GM06990 (cell line): ENCODE measurements at regions not wholly inside any gene's neighbourhood (a gene's known extent, or its start where the extent isn't known, plus 50 kb on each side); places are given as distances from the start of the nearest gene placed in this dataset.
"Not testable (repeated sequence)": the region's sequence is repeated elsewhere in the genome, so short reads cannot be mapped to it uniquely, and the experiment has no call there.

ENCODE experiments used
- DNase-seq: peaks from one replicate; pipeline ENCODE4 v3.0.0-alpha.2; 2011; ENCODE audit not compliant: insufficient read length; ENCODE audit errors: extremely low read depth
- H3K27me3 ChIP-seq: replicated peaks from 2 replicates; pipeline ENCODE4 v1.6.0; 2011; ENCODE audit warnings: low read length; ENCODE audit not compliant: control insufficient read depth, insufficient read depth
- H3K36me3 ChIP-seq: 2 replicates; pipeline ENCODE4 v1.5.1; 2011; ENCODE audit warnings: low read length; ENCODE audit not compliant: control insufficient read depth, insufficient read depth
- H3K4me3 ChIP-seq: replicated peaks from 2 replicates; pipeline ENCODE4 v1.5.1; 2011; ENCODE audit warnings: low read depth, mild to moderate bottlenecking, control low read depth, low read length
- TF ChIP-seq, protein P1 (sequence below): IDR thresholded peaks from 2 replicates; pipeline ENCODE4 v1.5.1; 2011; ENCODE audit warnings: low read length, control low read depth, mild to moderate bottlenecking, inconsistent platforms; ENCODE audit not compliant: insufficient read depth, poor library complexity, severe bottlenecking

DNA sequence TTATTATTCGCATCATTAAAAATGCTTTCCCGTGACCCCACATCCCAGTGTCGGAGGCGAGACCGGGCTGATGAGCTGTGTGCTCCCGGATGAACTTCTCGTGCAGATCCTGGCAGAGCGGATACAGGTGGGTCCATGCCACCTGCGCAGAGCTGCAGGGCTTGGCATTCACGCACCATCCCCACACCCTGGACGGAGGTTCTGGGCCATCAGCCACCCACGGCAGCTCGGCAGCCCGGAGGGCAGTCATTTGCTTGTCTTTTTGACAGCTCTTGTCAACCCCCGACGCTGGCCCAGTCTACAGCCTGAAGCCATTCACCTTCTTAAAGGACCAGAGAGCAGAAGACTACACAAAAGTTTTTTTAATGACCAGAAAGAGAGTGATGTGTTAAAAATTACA, 166.7 kb upstream of the NBPF12 start:
- not testable (repeated sequence) for H3K27me3 ChIP-seq, H3K4me3 ChIP-seq, H3K36me3 ChIP-seq, DNase-seq

DNA sequence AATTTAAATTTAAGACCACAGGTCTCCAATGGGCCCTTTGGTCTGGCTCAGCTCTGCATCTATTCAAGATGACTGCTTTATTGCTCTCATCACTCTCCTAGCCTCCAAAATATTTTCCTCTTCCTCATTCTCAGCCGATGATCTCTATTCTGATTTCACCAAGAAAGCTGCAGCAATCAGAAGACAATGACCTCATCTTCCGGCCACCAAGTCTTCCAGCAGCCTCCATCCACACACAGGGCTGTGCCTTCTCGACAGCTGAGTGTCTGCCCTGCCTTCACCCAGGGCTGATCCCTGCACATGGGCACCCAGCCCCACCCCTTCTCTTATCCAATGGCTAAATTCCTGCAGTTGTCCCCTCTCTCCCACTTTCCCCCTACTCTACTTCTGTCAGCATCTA, 167.1 kb upstream of the NBPF12 start:
- not testable (repeated sequence) for H3K36me3 ChIP-seq

DNA sequence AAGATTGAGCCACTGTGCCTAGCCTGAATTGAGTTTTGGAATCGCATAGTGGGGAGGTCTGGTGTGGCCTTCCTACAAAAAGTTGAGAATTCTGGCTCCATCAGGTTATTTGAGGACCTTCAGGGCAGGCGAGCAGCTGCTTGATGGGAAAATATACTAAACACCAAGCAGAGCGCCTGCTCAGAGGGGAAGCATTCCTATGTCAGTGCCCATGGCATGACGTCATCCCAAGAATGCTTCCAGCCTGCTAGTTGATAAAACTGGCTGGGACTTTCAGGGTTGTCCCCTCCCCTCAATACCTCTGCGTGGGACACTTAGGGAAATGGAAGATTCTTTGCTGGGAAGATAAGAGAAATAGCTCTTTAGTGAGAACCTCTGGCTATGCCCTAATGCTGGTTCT, 174.9 kb upstream of the NBPF12 start:
- not testable (repeated sequence) for H3K4me3 ChIP-seq, H3K36me3 ChIP-seq, H3K27me3 ChIP-seq, DNase-seq

More for the DNA sequence above, 167.1 kb upstream of the NBPF12 start:
- DNase-seq, H3K27me3 ChIP-seq, H3K4me3 ChIP-seq: not testable (repeated sequence)

DNA sequence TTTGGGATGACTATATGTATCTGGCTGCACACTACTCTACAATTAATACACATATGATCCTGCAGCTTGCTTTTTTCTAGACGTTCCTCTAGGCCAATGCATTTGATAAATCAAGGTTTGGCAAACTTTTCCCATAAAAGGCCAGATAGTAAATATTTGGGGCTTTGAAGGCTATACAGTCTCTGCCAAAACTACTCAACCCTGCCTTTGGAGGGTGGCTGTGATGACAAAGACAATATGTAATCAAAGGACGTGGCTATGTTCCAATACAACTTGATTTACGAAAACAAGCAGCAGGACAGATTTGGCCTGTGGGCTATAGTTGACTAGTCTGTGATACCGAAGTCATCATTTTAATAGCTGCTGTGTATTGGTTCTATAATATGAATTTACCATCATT, 181.3 kb upstream of the NBPF12 start:
- DNase-seq, H3K27me3 ChIP-seq, H3K4me3 ChIP-seq, H3K36me3 ChIP-seq: not testable (repeated sequence)

DNA sequence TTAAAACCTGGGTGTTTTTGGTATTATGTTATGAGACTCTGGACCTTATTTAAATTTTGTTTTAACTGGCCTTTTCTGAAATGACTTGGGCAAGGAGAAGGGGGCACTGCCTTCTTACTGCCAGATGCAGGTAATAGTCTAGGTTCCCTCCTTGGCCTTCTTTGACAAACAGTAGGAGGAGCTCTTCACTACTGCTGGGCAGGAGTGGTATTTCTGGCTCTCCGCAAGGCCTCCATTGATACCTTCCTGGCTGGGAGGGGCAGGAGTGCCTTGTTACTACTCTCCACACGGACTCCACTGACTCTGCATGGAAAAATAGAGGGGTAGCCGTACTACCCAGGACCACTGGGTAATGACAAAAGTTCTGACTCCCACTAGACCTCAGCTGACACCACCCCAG, 189.4 kb upstream of the NBPF12 start:
- not testable (repeated sequence) for H3K36me3 ChIP-seq, DNase-seq, H3K27me3 ChIP-seq, H3K4me3 ChIP-seq
- TF ChIP-seq, protein P1, sequence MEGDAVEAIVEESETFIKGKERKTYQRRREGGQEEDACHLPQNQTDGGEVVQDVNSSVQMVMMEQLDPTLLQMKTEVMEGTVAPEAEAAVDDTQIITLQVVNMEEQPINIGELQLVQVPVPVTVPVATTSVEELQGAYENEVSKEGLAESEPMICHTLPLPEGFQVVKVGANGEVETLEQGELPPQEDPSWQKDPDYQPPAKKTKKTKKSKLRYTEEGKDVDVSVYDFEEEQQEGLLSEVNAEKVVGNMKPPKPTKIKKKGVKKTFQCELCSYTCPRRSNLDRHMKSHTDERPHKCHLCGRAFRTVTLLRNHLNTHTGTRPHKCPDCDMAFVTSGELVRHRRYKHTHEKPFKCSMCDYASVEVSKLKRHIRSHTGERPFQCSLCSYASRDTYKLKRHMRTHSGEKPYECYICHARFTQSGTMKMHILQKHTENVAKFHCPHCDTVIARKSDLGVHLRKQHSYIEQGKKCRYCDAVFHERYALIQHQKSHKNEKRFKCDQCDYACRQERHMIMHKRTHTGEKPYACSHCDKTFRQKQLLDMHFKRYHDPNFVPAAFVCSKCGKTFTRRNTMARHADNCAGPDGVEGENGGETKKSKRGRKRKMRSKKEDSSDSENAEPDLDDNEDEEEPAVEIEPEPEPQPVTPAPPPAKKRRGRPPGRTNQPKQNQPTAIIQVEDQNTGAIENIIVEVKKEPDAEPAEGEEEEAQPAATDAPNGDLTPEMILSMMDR = peak; percentile 6

DNA sequence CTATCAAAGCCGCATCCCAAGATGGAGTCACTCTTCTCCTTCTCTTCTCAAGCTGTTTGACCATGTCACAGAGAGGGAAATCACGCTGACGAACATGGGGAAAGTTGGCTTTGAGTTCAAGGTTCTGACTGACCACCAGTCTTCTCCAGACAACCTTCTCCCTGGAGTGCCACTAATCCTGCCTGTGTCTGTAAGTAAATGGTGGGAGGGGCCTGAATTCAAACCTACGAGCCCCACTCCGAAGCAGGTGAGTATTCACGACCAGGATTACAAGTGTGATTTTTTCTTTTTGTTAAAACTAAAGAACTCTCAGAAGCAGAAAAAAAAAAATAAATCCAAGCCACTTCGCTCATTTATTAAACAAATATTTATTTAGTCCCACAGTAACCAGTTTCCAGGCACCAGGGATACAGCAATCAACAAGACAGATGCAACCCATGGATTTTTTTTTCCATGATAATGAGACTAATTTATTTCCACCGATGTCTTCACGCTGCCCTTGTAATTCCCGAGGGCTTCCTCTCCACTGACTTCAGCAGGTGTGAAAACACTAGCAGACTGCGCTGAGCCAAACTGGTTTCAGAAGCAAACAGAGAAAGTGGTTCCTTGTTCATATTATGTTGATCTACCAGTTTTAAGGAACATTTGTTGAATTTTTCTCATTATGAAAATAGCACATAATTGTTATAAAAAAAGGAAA, 206.0 kb upstream of the NBPF12 start:
- DNase-seq = not testable (repeated sequence)

DNA sequence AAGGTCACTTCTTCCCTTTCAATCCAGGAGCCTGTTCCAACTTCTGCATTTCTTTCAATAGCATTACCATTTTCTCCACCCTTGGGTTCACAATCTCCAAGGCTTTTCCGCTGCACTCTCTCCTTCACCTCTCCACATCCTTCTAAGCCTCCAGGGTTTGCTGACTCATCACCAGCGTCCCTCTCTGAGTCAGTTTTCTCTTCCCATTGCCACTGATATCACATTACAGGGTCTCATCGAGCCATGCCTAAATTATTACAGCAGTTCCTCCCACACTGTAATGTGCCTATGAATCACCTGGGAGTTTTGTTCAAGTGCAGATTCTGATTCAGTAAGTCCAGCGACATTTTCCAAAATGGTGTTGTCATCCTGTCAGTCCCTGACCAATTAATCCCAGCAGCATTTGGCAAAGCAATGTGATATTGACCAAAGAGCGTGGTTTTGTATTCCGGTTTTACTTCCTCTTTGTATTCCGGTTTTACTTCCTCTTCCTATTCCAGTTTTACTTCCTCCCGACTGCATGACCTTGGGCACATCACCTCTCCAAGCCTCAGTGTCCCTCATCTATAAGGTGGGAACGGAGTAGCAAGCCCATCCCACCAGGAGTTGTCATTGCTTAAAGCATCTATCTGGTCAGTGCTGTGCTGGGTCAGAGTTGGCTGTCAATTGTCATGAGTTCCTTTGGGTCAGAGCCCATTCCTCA, 208.3 kb upstream of the NBPF12 start:
- not testable (repeated sequence) for DNase-seq, H3K4me3 ChIP-seq, H3K36me3 ChIP-seq, H3K27me3 ChIP-seq

More for the DNA sequence above, 206.0 kb upstream of the NBPF12 start:
- not testable (repeated sequence) for H3K36me3 ChIP-seq, H3K4me3 ChIP-seq, H3K27me3 ChIP-seq

DNA sequence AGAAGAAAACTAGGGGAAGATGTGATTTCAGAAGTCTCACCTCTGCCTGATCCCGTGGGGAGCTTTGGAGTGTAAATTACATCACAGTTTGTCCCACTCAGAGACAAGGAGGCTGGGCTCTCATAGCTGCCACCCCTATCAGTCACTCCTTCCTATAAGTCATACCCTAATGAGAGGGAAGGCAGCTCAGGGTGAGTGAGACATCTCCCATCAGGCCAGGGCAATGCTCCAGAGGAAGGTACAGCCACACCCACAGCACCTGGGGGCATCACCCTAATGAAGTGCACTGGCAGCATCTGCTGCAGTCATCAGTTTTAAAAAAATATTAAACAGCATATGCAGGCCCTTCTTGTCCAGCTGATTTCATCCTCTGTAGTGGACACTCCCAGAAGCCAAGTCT, 223.1 kb upstream of the NBPF12 start:
- H3K4me3 ChIP-seq, H3K36me3 ChIP-seq, DNase-seq, H3K27me3 ChIP-seq: not testable (repeated sequence)

DNA sequence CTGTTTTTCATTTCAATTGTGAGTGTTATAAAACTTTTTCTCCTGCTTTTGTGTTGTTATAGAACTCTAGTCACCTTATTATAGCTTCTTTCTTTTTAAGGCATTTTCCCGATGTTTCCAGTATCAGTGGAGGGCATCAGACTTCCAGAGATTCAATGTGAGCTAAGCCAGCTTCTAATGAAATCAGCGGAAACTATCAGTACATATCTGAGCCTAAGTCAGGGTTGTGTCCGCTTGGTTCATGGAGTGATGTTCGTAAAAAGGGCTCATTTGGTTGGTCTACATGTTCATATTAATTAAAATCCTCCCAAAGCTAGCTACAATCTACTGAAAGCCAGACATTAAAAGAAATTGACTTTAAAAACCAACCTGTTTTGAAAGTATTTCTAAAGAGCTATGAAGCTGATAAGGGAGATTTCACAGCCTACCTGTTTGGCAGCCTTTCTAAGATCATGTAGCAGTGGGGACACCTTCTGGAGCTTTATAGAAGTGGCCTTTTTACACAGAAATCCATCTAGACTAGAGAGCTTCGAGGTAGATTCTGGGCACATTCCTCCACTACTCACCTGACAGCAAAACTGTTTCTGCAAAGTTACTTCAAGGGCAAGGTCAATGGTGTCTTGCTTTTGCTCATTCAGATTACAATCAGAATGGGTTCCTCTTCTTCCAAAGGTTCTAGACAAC, 227.1 kb upstream of the NBPF12 start:
- DNase-seq, H3K36me3 ChIP-seq, H3K4me3 ChIP-seq, H3K27me3 ChIP-seq: not testable (repeated sequence)

DNA sequence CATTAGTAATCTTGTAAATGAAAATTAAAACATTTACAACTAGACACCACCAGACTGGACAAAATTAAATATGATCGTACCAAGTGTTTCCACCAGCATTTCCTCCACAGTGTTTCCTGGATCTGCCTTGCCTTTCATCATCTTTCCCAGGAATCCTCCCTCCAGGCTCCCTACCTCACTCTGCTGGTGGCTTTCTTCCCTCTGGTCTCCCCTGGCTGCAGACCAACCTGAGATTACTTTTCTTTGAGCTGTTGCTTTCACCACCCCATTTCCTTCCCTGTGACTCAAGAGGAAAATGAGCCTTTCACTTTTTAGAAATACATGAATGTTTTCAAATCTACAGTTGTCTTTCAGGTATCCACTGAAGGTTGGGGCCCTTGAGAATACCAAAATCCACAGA, 228.8 kb upstream of the NBPF12 start:
- not testable (repeated sequence) for H3K4me3 ChIP-seq, DNase-seq, H3K36me3 ChIP-seq, H3K27me3 ChIP-seq

DNA sequence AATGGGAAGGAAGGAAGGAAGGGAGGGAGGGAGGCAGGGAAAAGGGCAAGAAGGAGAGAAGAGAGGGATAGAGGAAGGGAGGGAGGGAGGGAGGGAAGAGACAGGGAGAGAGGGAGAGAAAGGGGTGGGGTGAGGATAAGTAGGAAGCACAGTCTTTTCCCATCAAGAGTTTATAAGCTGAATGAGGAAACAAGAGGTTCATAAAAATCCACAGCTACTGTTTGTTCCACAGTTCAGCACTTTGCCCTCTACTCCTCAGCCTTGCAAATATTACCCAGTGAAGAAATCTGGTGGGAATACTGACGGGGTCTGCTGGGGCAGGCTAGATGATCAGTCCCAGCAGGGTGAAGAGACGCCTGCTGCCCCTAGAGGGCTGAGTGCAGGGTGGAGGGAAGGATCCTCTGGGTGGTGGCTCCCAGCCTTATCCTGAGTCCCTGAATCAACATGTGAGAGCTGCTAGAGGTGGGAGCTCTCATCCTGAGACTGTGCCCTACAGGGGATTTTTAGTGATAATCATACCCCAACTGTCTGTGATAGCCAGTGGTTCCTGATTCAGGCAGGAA, 233.9 kb upstream of the NBPF12 start:
- not testable (repeated sequence) for H3K4me3 ChIP-seq, DNase-seq

DNA sequence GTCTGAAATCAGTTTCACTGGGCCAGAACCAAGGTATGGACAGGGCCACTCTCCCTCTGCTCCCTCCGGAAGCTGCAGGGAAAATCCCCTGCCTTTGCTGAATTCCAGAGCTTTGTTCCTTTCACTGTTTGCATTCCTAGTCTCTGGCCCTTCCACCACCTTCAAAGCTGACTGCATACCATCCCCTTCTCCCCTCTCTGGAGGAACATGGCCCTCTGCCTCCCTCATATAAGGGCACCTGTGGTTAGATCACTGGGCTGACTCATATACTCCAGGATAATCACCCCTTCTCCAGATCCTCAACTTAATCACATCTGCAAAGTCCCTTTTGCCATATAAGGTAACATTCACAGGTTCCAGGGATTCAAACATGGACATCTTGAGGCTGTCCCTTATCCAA, 236.8 kb upstream of the NBPF12 start:
- not testable (repeated sequence) for H3K4me3 ChIP-seq, DNase-seq, H3K36me3 ChIP-seq, H3K27me3 ChIP-seq

More for the DNA sequence above, 233.9 kb upstream of the NBPF12 start:
- not testable (repeated sequence) for H3K27me3 ChIP-seq, H3K36me3 ChIP-seq

DNA sequence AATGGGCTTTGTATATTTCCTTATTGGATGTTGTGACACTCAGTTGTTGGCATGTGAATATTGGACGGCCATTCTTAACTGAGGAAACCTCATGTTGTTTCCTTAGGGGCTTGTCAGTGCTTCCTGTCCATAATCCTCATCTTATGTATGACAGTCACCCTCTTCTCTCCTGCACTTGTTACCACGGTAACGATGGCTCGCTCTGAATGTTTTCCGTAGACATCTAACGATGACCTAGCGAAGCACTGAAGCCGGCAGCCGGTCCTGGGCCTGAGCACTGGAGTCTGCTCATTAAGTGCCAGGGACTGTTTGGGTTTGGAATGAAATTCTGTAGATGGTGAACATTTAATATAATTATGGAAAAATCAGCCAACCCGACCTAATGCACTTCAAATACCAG, 242.7 kb upstream of the NBPF12 start:
- H3K27me3 ChIP-seq, DNase-seq, H3K4me3 ChIP-seq, H3K36me3 ChIP-seq: not testable (repeated sequence)
